ENCODE measurements at regions not wholly inside any gene's neighbourhood (a gene's known extent, or its start where the extent isn't known, plus 50 kb on each side); places are given as distances from the start of the nearest gene placed in this dataset.

GRCh38 chr2:120559401-120559800, 176.3 kb upstream of the GLI2 start:
- TF ChIP-seq CTCF (IDR thresholded peaks at IDR 0.05; ENCODE audit: poor library complexity) (no peak), EZH2 (IDR thresholded peaks at IDR 0.05; ENCODE audit: borderline replicate concordance) (no peak), EZH2phosphoT487 (IDR thresholded peaks at IDR 0.05; ENCODE audit: low read depth, severe bottlenecking, unreplicated experiment) (no peak)

All from hepatocyte (in vitro differentiated cells).